H1 (cell line): ENCODE measurements at regions not wholly inside any gene's neighbourhood (a gene's known extent, or its start where the extent isn't known, plus 50 kb on each side); places are given as distances from the start of the nearest gene placed in this dataset.

Experiments used
- CTCF ChIA-PET: fragments of 300-600 bp; sonication (Branson Sonifier 250); formaldehyde crosslinking; loops from one replicate; lab custom pipeline; 2021; ENCODE audit not compliant: partially characterized antibody; lab: Charles Lee
- POLR2A ChIA-PET: fragments of 300-600 bp; sonication (Branson Sonifier 250); formaldehyde crosslinking; loops from one replicate; lab custom pipeline; 2021; ENCODE audit warnings: inconsistent platforms; ENCODE audit not compliant: partially characterized antibody; lab: Charles Lee
- DNase-seq, 2 experiments: peaks; one replicate each; pipeline versions ENCODE4 v3.0.0 to v3.0.0-alpha.2; 2010 to 2022; ENCODE audit warnings: low spot score in 2 of 2, low read depth in 1 of 2, mixed read lengths in 1 of 2
- FAIRE-seq: peaks from 2 replicates; lab custom pipeline; 2011; peaks lifted over from hg19 to GRCh38; lab: Jason Lieb, UNC
- H2AFZ ChIP-seq: 2 replicates; pipeline ENCODE4 v1.8.1; 2012; ENCODE audit warnings: low read length, inconsistent platforms
- H2AK5ac ChIP-seq: 2 replicates; pipeline ENCODE4 v1.6.1; 2013; ENCODE audit warnings: low read depth, low read length
- H2BK120ac ChIP-seq: replicated peaks from 2 replicates; pipeline ENCODE3; 2013; ENCODE audit warnings: low read depth, low read length, inconsistent platforms
- H2BK12ac ChIP-seq: 2 replicates; pipeline ENCODE4 v1.6.1; 2013; ENCODE audit warnings: low read depth, low read length
- H2BK15ac ChIP-seq: 2 replicates; pipeline ENCODE4 v1.6.1; 2013; ENCODE audit warnings: low read length
- H2BK20ac ChIP-seq: 2 replicates; pipeline ENCODE4 v1.6.1; 2013; ENCODE audit warnings: low read length
- H2BK5ac ChIP-seq: 2 replicates; pipeline ENCODE4 v1.6.1; 2013; ENCODE audit warnings: low read depth, low read length
- H3K14ac ChIP-seq: 2 replicates; pipeline ENCODE4 v1.6.1; 2013; ENCODE audit warnings: inconsistent platforms; ENCODE audit not compliant: insufficient read length
- H3K18ac ChIP-seq: 2 replicates; pipeline ENCODE4 v1.6.1; 2013; ENCODE audit warnings: low read length; ENCODE audit errors: extremely low read depth
- H3K23ac ChIP-seq: 2 replicates; pipeline ENCODE4 v1.6.1; 2013; ENCODE audit warnings: inconsistent platforms; ENCODE audit not compliant: insufficient read length
- H3K23me2 ChIP-seq: 2 replicates; pipeline ENCODE4 v1.6.1; 2013; ENCODE audit warnings: low read depth, low read length
- H3K27ac ChIP-seq: 2 replicates; pipeline ENCODE4 v1.6.1; 2011; ENCODE audit warnings: low read depth, low read length, inconsistent platforms
- H3K27me3 ChIP-seq, 4 experiments: replicated peaks in 1 of 4; 1 replicate in 1 of 4; 2 replicates in 3 of 4; pipeline versions ENCODE4 v1.6.1 to v1.8.1; 2011 to 2013; ENCODE audit warnings: low read length in 3 of 4, mild to moderate bottlenecking in 3 of 4, inconsistent platforms in 2 of 4, mixed read lengths in 2 of 4, moderate library complexity in 1 of 4; ENCODE audit not compliant: control insufficient read depth in 3 of 4, insufficient read depth in 3 of 4; ENCODE audit errors: extremely low read depth in 1 of 4
- H3K36me3 ChIP-seq, 4 experiments: 2 replicates each; pipeline versions ENCODE4 v1.6.1 to v1.8.1; 2011 to 2013; ENCODE audit warnings: mild to moderate bottlenecking in 4 of 4, low read length in 3 of 4, moderate library complexity in 2 of 4, control low read depth in 1 of 4, inconsistent platforms in 1 of 4; ENCODE audit not compliant: insufficient read depth in 4 of 4, control insufficient read depth in 2 of 4
- H3K4ac ChIP-seq: replicated peaks from 2 replicates; pipeline ENCODE3; 2013; ENCODE audit warnings: low read length, low read depth, mixed read lengths, inconsistent platforms; ENCODE audit not compliant: insufficient read length
- H3K4me1 ChIP-seq, 4 experiments: replicated peaks in 1 of 4; 1 replicate in 1 of 4; 2 replicates in 3 of 4; pipeline versions ENCODE4 v1.6.1 to v1.8.1; 2011 to 2013; ENCODE audit warnings: low read length in 3 of 4, inconsistent platforms in 2 of 4, mixed read lengths in 1 of 4; ENCODE audit not compliant: insufficient read depth in 4 of 4, control insufficient read depth in 3 of 4
- H3K4me2 ChIP-seq, 2 experiments: 2 replicates each; pipeline versions ENCODE4 v1.6.1 to v1.8.1; 2011 to 2013; ENCODE audit warnings: low read depth in 2 of 2, low read length in 2 of 2, control low read depth in 1 of 2, inconsistent platforms in 1 of 2, mild to moderate bottlenecking in 1 of 2; ENCODE audit not compliant: insufficient read depth in 1 of 2
- H3K4me3 ChIP-seq, 4 experiments: fragments of 200-600, 300-600 bp in 1 of 4; sonication (generic), shearing (Covaris generic), sonication (Bioruptor Twin) in 1 of 4; 2 replicates each; pipeline versions ENCODE4 v1.5.1 to v1.8.1; 2011 to 2016; ENCODE audit warnings: low read length in 4 of 4, low read depth in 3 of 4, control low read depth in 2 of 4, inconsistent platforms in 2 of 4, mild to moderate bottlenecking in 2 of 4, mixed read lengths in 1 of 4, moderate library complexity in 1 of 4; ENCODE audit not compliant: insufficient read depth in 2 of 4; ENCODE audit errors: extremely low read depth in 1 of 4
- H3K56ac ChIP-seq: replicated peaks from 2 replicates; pipeline ENCODE3; 2013; ENCODE audit warnings: low read depth, mild to moderate bottlenecking, mixed read lengths, low read length, inconsistent platforms; ENCODE audit not compliant: insufficient read length
- H3K79me1 ChIP-seq: 2 replicates; pipeline ENCODE4 v1.6.1; 2013; ENCODE audit warnings: low read depth, low read length, control low read depth
- H3K79me2 ChIP-seq, 2 experiments: 2 replicates each; pipeline versions ENCODE4 v1.6.1 to v1.8.1; 2012 to 2013; ENCODE audit warnings: low read length in 2 of 2, mild to moderate bottlenecking in 2 of 2, inconsistent platforms in 1 of 2; ENCODE audit not compliant: insufficient read depth in 2 of 2, control insufficient read depth in 1 of 2
- H3K9ac ChIP-seq, 4 experiments: replicated peaks in 1 of 4; 1 replicate in 1 of 4; 2 replicates in 3 of 4; pipeline versions ENCODE4 v1.6.1 to v1.8.1; 2011 to 2013; ENCODE audit warnings: low read depth in 3 of 4, low read length in 3 of 4, control low read depth in 2 of 4, mild to moderate bottlenecking in 2 of 4, moderate library complexity in 2 of 4, inconsistent platforms in 1 of 4; ENCODE audit errors: extremely low read depth in 1 of 4
- H3K9me3 ChIP-seq, 2 experiments: 2 replicates each; pipeline versions ENCODE4 v1.6.1 to v1.8.1; 2012 to 2013; ENCODE audit warnings: mild to moderate bottlenecking in 2 of 2, moderate library complexity in 2 of 2, control low read depth in 1 of 2, inconsistent platforms in 1 of 2, low read depth in 1 of 2, low read length in 1 of 2, mixed read lengths in 1 of 2; ENCODE audit not compliant: insufficient read depth in 2 of 2
- H4K20me1 ChIP-seq, 2 experiments: replicated peaks in 1 of 2; 2 replicates each; pipeline versions ENCODE3 to v1.8.1; 2011 to 2013; ENCODE audit warnings: inconsistent platforms in 2 of 2, low read length in 2 of 2, mild to moderate bottlenecking in 1 of 2; ENCODE audit not compliant: insufficient read depth in 2 of 2, control insufficient read depth in 1 of 2
- H4K5ac ChIP-seq: 2 replicates; pipeline ENCODE4 v1.6.1; 2013; ENCODE audit warnings: low read length, low read depth, mixed read lengths, inconsistent platforms; ENCODE audit not compliant: insufficient read length
- H4K8ac ChIP-seq: 2 replicates; pipeline ENCODE4 v1.8.0; 2013; ENCODE audit warnings: mild to moderate bottlenecking, moderate library complexity, low read length, inconsistent platforms; ENCODE audit not compliant: insufficient read depth; ENCODE audit errors: extremely low read depth
- H4K91ac ChIP-seq: replicated peaks from 2 replicates; pipeline ENCODE3; 2013; ENCODE audit warnings: low read length, mixed read lengths, inconsistent platforms; ENCODE audit not compliant: insufficient read length
- BRCA1 ChIP-seq: IDR thresholded peaks from 2 replicates; pipeline ENCODE4 v1.6.1; 2012; ENCODE audit warnings: low read depth, low read length, improper control_type of control experiment
- CBX8 ChIP-seq: fragments of 300-800, 300-1000 bp; sonication (generic); IDR thresholded peaks from 2 replicates; pipeline ENCODE4 v1.7.1; 2016; ENCODE audit warnings: low read depth, low read length, borderline replicate concordance
- CEBPB ChIP-seq: IDR thresholded peaks from 2 replicates; pipeline ENCODE4 v1.6.1; 2012; ENCODE audit warnings: low read depth, low read length
- EGR1 ChIP-seq: IDR thresholded peaks from 2 replicates; pipeline ENCODE4 v1.6.1; 2011; ENCODE audit warnings: low read depth, low read length, borderline replicate concordance
- FOSL1 ChIP-seq: IDR thresholded peaks from 2 replicates; pipeline ENCODE4 v1.6.1; 2011; ENCODE audit warnings: mild to moderate bottlenecking, low read depth, low read length, moderate library complexity; ENCODE audit not compliant: insufficient read depth
- HDAC6 ChIP-seq: IDR thresholded peaks from one replicate; pipeline ENCODE4 v1.7.1; 2012; ENCODE audit warnings: low read depth, mild to moderate bottlenecking, inconsistent platforms, low read length, moderate library complexity
- KDM4A ChIP-seq: IDR thresholded peaks from one replicate; pipeline ENCODE4 v1.7.1; 2012; ENCODE audit warnings: low read depth, mild to moderate bottlenecking, moderate library complexity, low read length, inconsistent platforms; ENCODE audit not compliant: severe bottlenecking
- PHF8 ChIP-seq: fragments of 200-600 bp; sonication (generic); conservative IDR thresholded peaks from 2 replicates; pipeline ENCODE4 v1.7.1; 2012; ENCODE audit warnings: low read depth, mild to moderate bottlenecking, inconsistent platforms, low read length, moderate library complexity
- POLR2A ChIP-seq, 2 experiments: IDR thresholded peaks; 1 replicate in 1 of 2; 2 replicates in 1 of 2; pipeline ENCODE4 v1.6.1; 2011; ENCODE audit warnings: low read depth in 2 of 2, low read length in 2 of 2, mild to moderate bottlenecking in 2 of 2; ENCODE audit errors: control extremely low read depth in 1 of 2
- POU5F1 ChIP-seq: IDR thresholded peaks from 2 replicates; pipeline ENCODE4 v1.6.1; 2011; ENCODE audit warnings: low read depth, mild to moderate bottlenecking, low read length, moderate library complexity
- RAD21 ChIP-seq, 2 experiments: IDR thresholded peaks in 1 of 2; conservative IDR thresholded peaks in 1 of 2; 2 replicates each; pipeline ENCODE4 v1.6.1; 2011; ENCODE audit warnings: low read depth in 2 of 2, low read length in 2 of 2, improper control_type of control experiment in 1 of 2, inconsistent platforms in 1 of 2, mild to moderate bottlenecking in 1 of 2, moderate library complexity in 1 of 2
- RNF2 ChIP-seq: fragments of 200-900, 300-1000 bp; sonication (generic); IDR thresholded peaks from 2 replicates; pipeline ENCODE4 v1.7.1; 2016; ENCODE audit warnings: borderline replicate concordance, low read depth, mild to moderate bottlenecking, antibody characterized with exemption, low read length; ENCODE audit not compliant: poor library complexity, severe bottlenecking; ENCODE audit errors: missing control alignments
- TAF7 ChIP-seq: optimal IDR thresholded peaks from 2 replicates; pipeline ENCODE3; 2011; ENCODE audit warnings: low read depth, mild to moderate bottlenecking, inconsistent platforms, low read length, moderate library complexity, borderline replicate concordance
- TBP ChIP-seq: IDR thresholded peaks from 2 replicates; pipeline ENCODE4 v1.6.1; 2011; ENCODE audit warnings: low read depth, low read length, improper control_type of control experiment
- WGBS, 2 experiments: shearing (Covaris generic) in 1 of 2; methylation state at CpG; one replicate each; pipeline versions ENCODE4 v1.1.6 to v1.1.7; 2013 to 2015; ENCODE audit warnings: low lambda C conversion rate in 2 of 2, mixed read lengths in 2 of 2, inconsistent platforms in 1 of 2, low coverage in 1 of 2, missing lambda C conversion rate in 1 of 2; ENCODE audit not compliant: insufficient replicate concordance in 2 of 2, insufficient coverage in 1 of 2, insufficient read length in 1 of 2; ENCODE audit errors: extremely low coverage in 1 of 2, missing lambda C conversion rate in 1 of 2; 5-methylcytosine and 5-hydroxymethylcytosine counted together

DNA sequence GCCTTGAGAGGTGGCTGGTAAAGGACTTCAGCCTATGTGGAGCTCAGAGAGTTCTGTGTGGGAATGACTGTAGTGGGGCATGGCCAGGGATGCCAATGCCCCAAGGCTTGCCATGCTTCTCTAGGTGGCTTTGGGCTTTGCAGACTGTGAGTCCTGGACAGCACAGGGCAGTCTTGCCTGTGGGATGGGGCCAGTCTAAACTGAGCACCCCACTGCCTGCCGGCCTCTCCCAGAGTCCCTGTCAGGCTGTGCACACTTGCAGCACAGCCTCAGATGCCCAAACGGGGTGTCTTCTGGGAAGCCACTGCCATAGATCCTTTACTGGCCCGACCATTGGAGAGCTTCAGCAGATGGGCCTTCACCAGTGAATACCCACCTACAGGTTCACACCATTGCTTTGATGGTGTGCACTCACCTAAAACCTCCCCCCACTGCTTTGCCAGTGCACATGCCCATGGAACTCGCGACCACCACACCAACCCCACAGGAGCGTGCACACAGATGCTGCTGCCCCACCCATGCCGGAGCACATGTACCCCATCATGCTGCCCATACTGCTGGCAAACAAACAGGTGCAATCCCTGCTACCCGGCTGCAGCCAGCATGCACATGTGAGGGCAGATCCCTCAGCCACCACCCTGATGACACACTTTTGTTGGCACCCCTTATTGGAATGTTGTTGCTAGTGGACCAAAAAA, 97.3 kb upstream of the CNKSR2 start:
- H3K4me2 ChIP-seq = no peak overlapping the region
- POLR2A ChIA-PET = no interaction called here

More for the DNA sequence above, 97.3 kb upstream of the CNKSR2 start:
- DNase-seq = no peak
- Histone ChIP-seq H2AFZ (no peak overlapping the region), H3K56ac (no peak overlapping the region), H2BK15ac (no peak overlapping the region), H3K4me1 (no peaks in the 10 kb centered on the region), H4K20me1 (no peaks in the 10 kb centered on the region), H3K79me2 (no peaks in the 10 kb centered on the region), H4K8ac (no peak overlapping the region), H3K14ac (no peak overlapping the region), H3K4ac (no peak overlapping the region), H2BK120ac (no peak overlapping the region), H3K9me3 (no peaks in the 10 kb centered on the region), H2BK5ac (no peak overlapping the region), H2BK12ac (no peak overlapping the region), H3K18ac (no peak overlapping the region), H2BK20ac (no peak overlapping the region), H3K9ac (no peak overlapping the region), H2AK5ac (no peak overlapping the region), H4K91ac (no peak overlapping the region), H3K23me2 (no peaks in the 10 kb centered on the region), H4K5ac (no peak overlapping the region), H3K36me3 (no peaks in the 10 kb centered on the region), H3K4me3 (no peak overlapping the region), H3K79me1 (no peaks in the 10 kb centered on the region), H3K27ac (no peak overlapping the region), H3K23ac (no peak overlapping the region), H3K27me3 (no peaks in the 10 kb centered on the region)
- TF ChIP-seq TBP (no peak), RAD21 (IDR thresholded peaks at IDR 0.05 in 1 of 2, conservative IDR thresholded peaks at IDR 0.05 in 1 of 2; ENCODE audit: low read depth in 2 of 2, low read length in 2 of 2) (no peak), EGR1 (no peak), POU5F1 (no peak), POLR2A (IDR thresholded peaks at IDR 0.05; ENCODE audit: control extremely low read depth in 1 of 2, low read depth in 2 of 2, low read length in 2 of 2) (no peak), CBX8 (no peak), CEBPB (no peak), FOSL1 (no peak), RNF2 (no peak), PHF8 (no peak), BRCA1 (no peak), TAF7 (no peak), KDM4A (no peak), HDAC6 (no peak)
- WGBS, 2 experiments = 94% methylated on average over 5 of the region's 8 CpGs; no CpG with 5 or more reads in 1 of the 2 experiments
- no peak for FAIRE-seq
- CTCF ChIA-PET = interaction anchor here (0.7 kb wide), 1 partner anchor 19 kb away, joined by 3 read pairs; no protein-coding TSS in a partner anchor
